ENCODE measurements at regions not wholly inside any gene's neighbourhood (a gene's known extent, or its start where the extent isn't known, plus 50 kb on each side); places are given as distances from the start of the nearest gene placed in this dataset.

- TF ChIP-seq EZH2 (IDR thresholded peaks at IDR 0.05; ENCODE audit: insufficient read depth, poor library complexity, severe bottlenecking) (no peak), EZH2phosphoT487 (IDR thresholded peaks at IDR 0.05; ENCODE audit: insufficient read depth, low read depth) (no peak)
Measured at GRCh38 chr2:116832148-116832547, 982.3 kb upstream of the DDX18 start.
